ENCODE measurements at regions not wholly inside any gene's neighbourhood (a gene's known extent, or its start where the extent isn't known, plus 50 kb on each side); places are given as distances from the start of the nearest gene placed in this dataset.

GRCh38 chr2:16496426-16497388 lies 168.9 kb downstream of the CYRIA start:
- DNase-seq: no peak

DNA sequence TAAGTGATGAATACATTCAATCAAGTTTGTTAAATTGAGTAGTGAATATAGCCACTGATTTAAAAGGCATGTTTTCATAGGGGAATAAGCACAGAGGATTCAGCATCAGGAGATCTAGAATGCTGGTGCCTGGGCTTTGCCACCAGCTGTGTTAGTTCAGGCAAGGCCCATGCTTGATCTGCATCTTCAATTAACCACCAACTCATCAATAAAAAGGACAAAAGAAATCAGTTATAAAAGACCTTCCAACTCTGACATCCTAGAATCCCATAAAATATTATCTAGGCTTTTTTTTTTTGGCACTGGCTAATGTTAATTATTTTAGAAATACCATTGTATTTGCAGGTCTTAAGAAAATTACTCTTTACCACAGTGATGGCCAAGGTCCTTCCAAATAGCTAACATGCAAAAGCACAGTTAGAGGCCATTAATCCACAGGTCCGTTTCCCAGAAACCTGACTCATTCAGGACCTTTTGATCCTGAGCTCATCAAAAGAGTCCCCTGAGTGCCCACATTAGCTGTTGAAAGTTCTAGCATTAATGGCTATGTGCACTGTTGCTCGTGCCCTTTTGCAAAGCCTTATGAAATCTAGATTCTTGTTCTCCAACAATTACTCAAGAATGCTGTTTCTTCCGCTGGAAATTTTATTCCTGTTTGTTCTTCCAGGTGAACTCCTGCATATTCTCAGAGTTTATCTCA lies 170.0 kb downstream of the CYRIA start:
- no peak for DNase-seq

- DNase-seq: no peak
Measured at GRCh38 chr2:16494836-16495508, 170.7 kb downstream of the CYRIA start.

DNA sequence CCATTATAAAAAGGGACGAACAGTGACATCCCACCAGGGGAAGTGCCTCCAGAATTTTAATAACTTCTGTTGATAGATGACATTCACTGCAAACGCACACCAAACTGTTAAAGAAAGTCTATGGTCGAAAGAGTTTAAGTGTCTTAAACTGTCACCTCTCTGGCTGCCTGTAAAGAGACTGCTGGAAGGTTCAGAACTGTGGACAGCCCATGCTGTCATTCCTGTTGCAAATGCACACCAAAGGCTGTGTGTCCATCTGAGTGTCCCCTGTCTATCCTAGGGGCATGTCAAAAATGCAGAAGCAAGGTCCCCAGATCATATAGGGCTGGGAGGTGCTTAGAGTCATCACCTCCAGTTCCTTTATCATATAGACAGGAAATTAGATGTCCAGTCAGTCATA lies 171.8 kb downstream of the CYRIA start:
- no peak for DNase-seq

- no peak for DNase-seq
Measured at GRCh38 chr2:16487686-16488085, 177.9 kb downstream of the CYRIA start.

GRCh38 chr2:16485251-16485650 lies 180.4 kb downstream of the CYRIA start:
- DNase-seq: no peak

- DNase-seq: no peak
Measured at GRCh38 chr2:16482460-16482859, 183.2 kb downstream of the CYRIA start.

- DNase-seq: no peak
Measured at GRCh38 chr2:16481351-16481750, 184.3 kb downstream of the CYRIA start.

DNA sequence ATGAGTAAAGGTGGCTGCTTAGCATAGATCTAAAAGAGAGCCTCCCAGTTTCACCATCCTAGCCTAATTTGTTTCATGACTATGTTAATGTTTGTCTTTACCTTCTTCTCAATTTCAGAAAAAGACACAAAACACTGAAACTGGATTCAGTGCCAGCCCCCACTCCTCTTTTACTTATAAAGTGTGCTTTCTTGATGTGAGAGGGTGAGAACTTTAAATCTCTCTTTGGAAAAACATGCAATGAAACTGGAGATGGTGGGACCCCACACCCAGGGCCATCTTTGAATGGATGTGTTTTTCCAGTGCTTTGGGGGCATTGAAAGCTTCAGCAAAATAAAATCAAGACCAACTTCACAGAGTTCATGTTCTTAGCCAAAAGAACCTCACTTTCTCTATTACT lies 185.9 kb downstream of the CYRIA start:
- DNase-seq: no peak

- no peak for DNase-seq
Measured at GRCh38 chr2:16478434-16479210, 187.0 kb downstream of the CYRIA start.

DNA sequence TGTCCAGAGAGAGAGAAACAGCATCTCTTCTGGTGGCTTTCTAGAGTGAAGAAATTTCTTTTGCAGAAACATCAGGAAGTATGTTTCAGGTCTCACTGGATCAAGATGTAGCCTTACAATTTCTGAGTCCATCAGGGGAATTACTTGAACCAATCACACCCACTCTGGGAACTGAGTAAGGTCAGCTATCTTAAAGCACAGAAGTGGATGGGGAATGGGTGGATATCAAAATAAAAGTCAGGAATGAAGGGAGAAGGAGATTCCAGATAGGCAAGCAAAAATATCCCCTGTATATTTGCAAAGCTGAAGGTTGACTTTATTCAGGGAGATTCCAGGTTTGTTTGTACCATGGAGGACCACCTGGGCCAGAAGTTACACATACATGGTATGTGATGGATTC lies 188.0 kb downstream of the CYRIA start:
- DNase-seq: no peak

- DNase-seq: no peak
Measured at GRCh38 chr2:16476866-16477265, 188.8 kb downstream of the CYRIA start.

GRCh38 chr2:16475986-16476567 lies 189.6 kb downstream of the CYRIA start:
- no peak for DNase-seq

- DNase-seq: no peak
Measured at GRCh38 chr2:16475586-16475985, 190.0 kb downstream of the CYRIA start.

GRCh38 chr2:16473575-16473974 lies 192.1 kb downstream of the CYRIA start:
- no peak for DNase-seq

DNA sequence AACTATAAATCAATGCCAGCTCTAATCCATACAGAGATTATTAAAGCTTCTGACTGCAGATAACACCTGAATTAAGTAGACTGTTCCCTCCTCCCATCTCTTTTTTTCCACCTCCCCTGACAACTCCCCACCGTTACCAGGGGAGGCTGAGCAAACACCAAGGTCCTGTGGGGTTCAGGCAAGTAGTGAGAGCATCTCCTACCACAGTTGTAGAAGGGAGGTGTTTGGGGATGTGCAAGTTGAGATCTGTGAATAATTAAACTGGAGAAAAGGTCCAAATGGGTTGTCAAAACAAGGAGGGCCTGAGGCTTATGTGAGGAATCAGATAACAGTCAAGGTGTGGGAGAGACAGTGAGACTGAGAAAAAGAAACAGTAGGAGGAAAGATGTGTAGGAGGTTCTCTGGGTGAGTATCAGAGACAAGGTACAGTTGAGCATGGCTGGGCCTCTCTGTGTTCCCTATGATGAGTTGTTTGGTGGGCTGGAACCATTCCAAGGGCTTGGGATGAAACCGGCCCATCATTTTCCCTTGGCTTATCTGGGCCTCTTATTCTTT lies 194.6 kb downstream of the CYRIA start:
- DNase-seq: no peak

- no peak for DNase-seq
Measured at GRCh38 chr2:16466821-16467151, 198.8 kb downstream of the CYRIA start.

- DNase-seq: no peak
Measured at GRCh38 chr2:16466133-16466820, 199.4 kb downstream of the CYRIA start.

DNA sequence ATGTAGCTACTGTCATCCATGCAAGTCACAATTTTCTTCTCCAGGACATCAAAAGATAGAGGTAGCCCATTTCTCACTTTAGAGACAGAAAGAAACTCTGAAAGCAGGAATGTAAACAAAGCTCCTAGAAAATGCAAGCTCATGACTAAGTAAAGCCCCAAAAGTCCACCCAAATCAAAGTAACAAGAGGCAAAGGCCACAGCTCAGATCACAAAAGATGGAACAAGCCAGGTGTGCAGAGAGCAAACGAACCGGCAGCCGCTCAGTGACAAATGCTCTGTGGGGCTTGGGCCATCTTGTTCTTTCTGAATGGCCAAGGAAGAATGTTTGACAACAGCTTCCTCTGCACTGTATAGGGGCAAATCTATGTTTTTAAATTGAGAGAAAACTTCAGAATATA lies 201.0 kb downstream of the CYRIA start:
- DNase-seq: no peak

DNA sequence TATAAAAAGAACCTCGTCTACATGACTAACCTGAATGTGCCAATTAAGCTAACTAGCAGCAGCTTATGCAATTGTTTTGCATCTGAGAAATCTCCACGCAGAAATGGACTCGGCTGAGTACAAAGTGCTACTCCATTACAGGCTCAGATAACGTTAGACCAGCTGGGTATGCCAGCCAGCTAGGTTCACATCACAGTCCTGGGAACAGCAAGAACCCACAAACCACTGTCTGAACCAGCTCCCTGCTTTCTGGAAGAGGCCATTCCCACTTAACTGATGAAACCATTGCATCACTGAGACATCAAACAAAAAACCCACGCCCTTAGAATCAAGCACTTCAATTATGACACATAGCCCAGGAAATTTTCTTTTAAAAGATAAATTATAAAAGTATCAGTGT lies 202.7 kb downstream of the CYRIA start:
- no peak for DNase-seq

GRCh38 chr2:16461672-16462071 lies 204.0 kb downstream of the CYRIA start:
- no peak for DNase-seq

- DNase-seq: no peak
Measured at GRCh38 chr2:16459606-16460005, 206.0 kb downstream of the CYRIA start.
